ENCODE measurements at regions not wholly inside any gene's neighbourhood (a gene's known extent, or its start where the extent isn't known, plus 50 kb on each side); places are given as distances from the start of the nearest gene placed in this dataset.

- TF ChIP-seq CTCF (IDR thresholded peaks at IDR 0.05), result no peak
- no peak for TF ChIP-seq POLR2A (IDR thresholded peaks at IDR 0.05)
- TF ChIP-seq EP300 (IDR thresholded peaks at IDR 0.05), result no peak
These were observed 55.9 kb upstream of the SLC38A11 start for GRCh38 chr2:165011199-165011598.

Data from tibial nerve (tissue), 4 donors.